ENCODE measurements at regions not wholly inside any gene's neighbourhood (a gene's known extent, or its start where the extent isn't known, plus 50 kb on each side); places are given as distances from the start of the nearest gene placed in this dataset.

- TF ChIP-seq CTCF (IDR thresholded peaks at IDR 0.05; ENCODE audit: low read depth, low read length, poor library complexity, severe bottlenecking) (no peak), EZH2phosphoT487 (IDR thresholded peaks at IDR 0.05; ENCODE audit: borderline replicate concordance, low read length) (no peak)
Observed at GRCh38 chr2:219852626-219853025, 225.2 kb downstream of the SLC4A3 start.
